ENCODE measurements at regions not wholly inside any gene's neighbourhood (a gene's known extent, or its start where the extent isn't known, plus 50 kb on each side); places are given as distances from the start of the nearest gene placed in this dataset.

- no peak for TF ChIP-seq ATF3 (IDR thresholded peaks at IDR 0.05; ENCODE audit: borderline replicate concordance, extremely low read depth, low read depth, low read length)
- TF ChIP-seq ZNF274 (IDR thresholded peaks at IDR 0.05; ENCODE audit: insufficient read depth, insufficient read length), result no peak
These were observed 89.9 kb upstream of the HAPLN1 start for GRCh38 chr5:83810511-83810910.
